NB4 (cell line): ENCODE measurements at regions not wholly inside any gene's neighbourhood (a gene's known extent, or its start where the extent isn't known, plus 50 kb on each side); places are given as distances from the start of the nearest gene placed in this dataset.

Source experiments
- DNase-seq: peaks from one replicate; pipeline ENCODE4 v3.0.0; 2010; ENCODE audit warnings: low read depth
- H3K4me3 ChIP-seq: one replicate; pipeline ENCODE4 v1.5.1; 2011; ENCODE audit warnings: mild to moderate bottlenecking, low read depth, low read length, moderate library complexity
- CTCF ChIP-seq: IDR thresholded peaks from one replicate; pipeline ENCODE4 v1.5.1; 2012; ENCODE audit warnings: low read depth, low read length
- MAX ChIP-seq: IDR thresholded peaks from 2 replicates; pipeline ENCODE4 v1.6.1; 2011; ENCODE audit warnings: low read depth, low read length
- MYC ChIP-seq: IDR thresholded peaks from 2 replicates; pipeline ENCODE4 v1.6.1; 2011; ENCODE audit warnings: low read depth, low read length
- POLR2A ChIP-seq: IDR thresholded peaks from 2 replicates; pipeline ENCODE4 v1.6.1; 2011; ENCODE audit warnings: mild to moderate bottlenecking; ENCODE audit not compliant: insufficient read length; ENCODE audit errors: extremely low read depth

- TF ChIP-seq MAX = no peak
- no peak for TF ChIP-seq POLR2A
- no peak for TF ChIP-seq CTCF
- no peak for TF ChIP-seq MYC
- no peak overlapping the region for H3K4me3 ChIP-seq
- DNase-seq = no peak
These were observed 277.7 kb downstream of the ZEB1 start for GRCh38 chr10:31596765-31597164.

GRCh38 chr10:31595992-31596391, 277.0 kb downstream of the ZEB1 start:
- no peak overlapping the region for H3K4me3 ChIP-seq
- no peak for DNase-seq
- no peak for TF ChIP-seq CTCF
- TF ChIP-seq POLR2A = no peak
- no peak for TF ChIP-seq MAX
- TF ChIP-seq MYC = no peak

GRCh38 chr10:31594347-31594873, 275.4 kb downstream of the ZEB1 start:
- H3K4me3 ChIP-seq = no peak overlapping the region
- no peak for DNase-seq
- TF ChIP-seq CTCF = no peak
- TF ChIP-seq MAX = no peak

GRCh38 chr10:31593124-31593523, 274.1 kb downstream of the ZEB1 start:
- TF ChIP-seq CTCF = no peak
- no peak for TF ChIP-seq MYC
- no peak for TF ChIP-seq MAX
- no peak for TF ChIP-seq POLR2A
- DNase-seq = no peak
- no peak overlapping the region for H3K4me3 ChIP-seq

GRCh38 chr10:31591569-31591968, 272.6 kb downstream of the ZEB1 start:
- TF ChIP-seq MYC = no peak
- no peak for DNase-seq
- no peak overlapping the region for H3K4me3 ChIP-seq

GRCh38 chr10:31590023-31590800, 271.2 kb downstream of the ZEB1 start:
- no peak for DNase-seq
- TF ChIP-seq POLR2A = no peak
- no peak for TF ChIP-seq CTCF
- TF ChIP-seq MAX = no peak
- TF ChIP-seq MYC = no peak
- H3K4me3 ChIP-seq = no peak overlapping the region
